NCI-H2029 treated with DMSO at 0.1 percent for 48 hours (cell line): ENCODE measurements at regions not wholly inside any gene's neighbourhood (a gene's known extent, or its start where the extent isn't known, plus 50 kb on each side); places are given as distances from the start of the nearest gene placed in this dataset.

ENCODE experiments used
- DNase-seq: peaks from one replicate; lab custom pipeline; 2025; lab: John Stamatoyannopoulos, UW

DNA sequence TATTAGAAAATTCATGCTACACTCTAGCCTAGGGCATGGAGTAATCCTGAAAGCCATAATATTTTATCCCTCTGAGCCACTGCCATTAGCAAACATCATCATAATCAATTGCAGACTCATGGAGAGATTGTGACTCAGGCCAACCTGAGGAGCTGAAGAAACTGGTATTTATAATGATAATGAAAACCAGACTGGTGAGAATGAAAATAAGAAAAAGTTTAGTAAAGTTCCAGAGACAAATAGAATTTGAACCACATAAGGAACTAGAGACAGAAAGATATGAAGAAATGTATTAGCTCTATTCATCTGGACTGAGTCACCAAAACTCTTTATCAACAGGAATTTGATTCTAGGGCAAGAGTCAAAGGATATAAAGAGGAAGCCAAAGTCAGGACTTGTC, 158.7 kb downstream of the DRD1 start:
- no peak for DNase-seq

DNA sequence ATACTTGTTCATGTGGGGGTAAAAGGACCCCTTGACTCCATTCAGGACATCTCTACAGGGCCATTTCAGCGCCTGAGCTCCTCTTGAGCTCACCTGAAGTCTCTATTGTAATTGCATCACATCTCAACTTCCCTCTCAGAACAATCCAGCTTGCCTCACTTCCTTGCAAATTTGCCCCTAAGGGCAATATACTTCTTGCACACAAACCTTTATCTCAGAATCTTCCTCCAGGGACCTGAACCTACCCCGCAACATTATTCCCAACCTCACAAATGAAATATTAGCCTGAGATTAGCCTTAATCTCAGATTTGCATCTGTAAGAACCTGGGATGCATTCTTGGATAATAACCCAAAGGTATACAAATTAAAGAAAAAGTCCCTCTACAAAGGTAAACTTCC, 159.2 kb downstream of the DRD1 start:
- DNase-seq, result no peak

DNA sequence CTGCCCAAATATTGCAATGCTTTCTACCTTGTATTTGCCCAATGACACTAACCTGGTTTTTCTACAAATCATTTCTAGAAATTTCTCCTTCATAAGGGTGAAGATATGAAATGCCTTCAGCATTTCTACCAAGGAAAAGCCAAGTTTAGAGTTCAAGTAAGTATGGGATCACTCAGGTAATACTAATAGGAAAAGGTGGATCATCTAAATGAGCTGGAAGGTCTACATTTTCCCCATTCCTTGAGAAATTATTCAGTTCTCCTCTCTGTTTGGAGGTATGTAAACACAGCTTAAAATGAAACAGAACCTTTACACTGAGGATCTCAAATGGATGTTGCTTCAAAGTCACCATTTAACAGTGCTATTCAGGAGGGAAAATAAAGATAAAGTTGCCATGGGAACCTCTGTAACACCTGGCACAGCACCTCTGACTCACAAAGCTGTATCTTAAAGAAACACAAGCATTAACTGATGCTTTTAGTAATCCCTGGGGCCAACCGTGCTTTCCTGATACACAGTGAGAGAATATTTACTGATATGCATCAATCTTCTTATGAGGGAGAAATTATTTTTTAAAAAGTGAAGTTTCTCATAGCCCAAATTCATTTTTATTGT, 161.3 kb downstream of the DRD1 start:
- no peak for DNase-seq

DNA sequence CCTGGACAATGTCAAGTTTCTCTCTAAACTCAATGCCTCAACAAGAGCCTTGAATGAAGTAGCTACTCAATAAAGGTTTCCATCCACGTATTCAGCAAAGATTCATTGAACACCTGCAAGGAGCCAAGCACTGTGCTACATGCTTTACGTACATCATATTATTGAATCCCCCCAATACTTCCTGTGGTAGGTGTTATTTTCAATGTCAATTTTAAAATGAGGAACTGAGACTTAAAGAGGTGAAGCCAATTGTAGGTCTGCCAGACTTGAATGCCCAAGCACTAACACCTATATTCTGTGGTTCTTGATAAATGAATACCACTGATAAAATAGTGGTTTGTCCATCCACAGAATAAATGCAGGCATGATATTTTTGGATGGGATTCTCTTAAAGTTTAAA, 162.3 kb downstream of the DRD1 start:
- no peak for DNase-seq

DNA sequence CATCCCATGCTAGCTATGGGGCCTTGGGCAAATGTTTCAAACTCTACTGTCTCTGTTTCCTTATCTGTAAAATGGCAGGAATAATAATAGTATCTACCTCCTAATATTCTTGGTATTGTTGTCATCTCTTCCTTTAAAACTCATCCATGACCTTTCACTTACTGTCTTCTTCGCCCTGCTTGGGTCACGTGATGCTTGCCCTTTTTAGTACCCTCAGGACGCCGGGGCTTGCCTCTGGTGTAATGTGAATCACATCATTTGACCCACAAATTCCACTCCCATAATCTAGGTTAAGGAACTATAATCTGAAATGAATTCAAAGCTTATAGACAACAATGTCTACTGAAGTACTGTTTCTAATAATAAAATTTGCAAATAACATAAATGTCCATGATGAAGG, 162.7 kb downstream of the DRD1 start:
- no peak for DNase-seq

DNA sequence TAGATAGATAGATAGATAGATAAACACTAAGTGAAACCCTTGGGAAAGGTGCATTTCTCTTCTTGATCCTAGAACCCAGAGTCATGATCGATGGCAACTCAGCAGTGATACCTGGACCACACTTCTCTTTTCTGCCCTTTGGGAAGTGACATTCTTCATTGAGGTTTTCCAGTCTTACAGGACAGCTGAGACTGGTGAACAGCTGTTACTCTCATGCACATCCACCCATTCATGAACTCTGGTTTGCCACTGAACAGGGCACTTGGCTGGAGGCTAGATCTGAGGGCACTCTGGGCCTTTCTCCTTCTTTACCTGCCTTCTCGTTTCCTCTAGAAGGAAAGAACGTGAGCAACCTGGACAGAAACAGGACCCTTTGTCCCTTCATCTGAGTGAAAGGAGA, 164.5 kb downstream of the DRD1 start:
- DNase-seq, result no peak

DNA sequence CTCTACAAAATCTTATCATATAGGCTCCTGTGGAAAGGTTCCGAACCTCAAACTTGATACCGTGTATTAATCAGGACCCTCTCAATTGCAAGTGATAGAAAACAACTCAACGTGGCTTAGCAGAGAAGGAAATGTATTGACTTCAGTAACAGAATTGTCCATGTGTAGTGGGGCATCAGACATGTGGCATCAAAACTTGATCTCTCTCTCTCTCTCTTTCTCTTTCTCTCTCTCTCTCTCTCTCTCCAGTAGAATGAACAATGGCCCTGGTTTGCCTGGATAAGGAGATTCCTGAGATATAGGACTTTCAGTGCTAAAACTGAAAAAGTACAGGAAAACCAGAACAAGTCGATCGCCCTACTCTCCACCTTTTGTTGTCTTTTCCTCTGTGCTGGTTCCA, 168.2 kb downstream of the DRD1 start:
- DNase-seq, result no peak

DNA sequence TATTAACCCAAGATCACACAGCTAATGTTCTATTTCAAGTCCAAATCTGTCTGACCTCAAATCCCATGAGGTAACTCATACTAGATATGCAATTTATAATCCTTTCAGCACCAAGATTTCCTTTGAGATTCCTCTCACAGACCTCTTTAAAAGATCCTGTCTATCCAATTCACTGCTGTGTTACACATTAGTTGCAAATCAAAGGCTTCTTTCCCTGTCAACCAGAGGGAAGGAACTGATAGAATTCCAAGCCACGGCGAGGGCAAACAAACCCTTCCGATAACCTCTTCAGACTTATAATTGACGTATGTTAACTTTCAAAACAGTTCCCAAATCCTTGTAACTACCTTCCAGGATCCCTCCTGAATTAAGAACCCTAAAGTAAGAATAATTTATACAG, 168.9 kb downstream of the DRD1 start:
- DNase-seq, result no peak

DNA sequence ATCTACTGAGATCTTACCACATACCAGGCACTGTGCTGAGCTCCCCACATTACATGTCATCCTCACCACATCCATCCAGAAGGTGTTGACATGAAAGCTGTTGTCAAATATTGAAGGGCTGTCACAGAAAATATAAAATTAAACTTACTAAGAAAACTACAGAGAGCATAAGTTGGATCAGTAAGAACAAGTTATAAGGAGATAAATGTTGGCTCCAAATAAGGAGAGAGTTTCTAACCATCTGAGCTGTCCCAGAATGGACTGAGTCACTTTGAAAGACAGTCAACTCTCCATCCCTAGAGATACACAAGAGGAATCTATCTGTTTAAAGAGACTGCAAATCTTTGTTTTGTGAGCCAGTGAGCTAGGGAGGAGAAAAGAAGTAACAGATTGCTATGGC, 169.8 kb downstream of the DRD1 start:
- no peak for DNase-seq

DNA sequence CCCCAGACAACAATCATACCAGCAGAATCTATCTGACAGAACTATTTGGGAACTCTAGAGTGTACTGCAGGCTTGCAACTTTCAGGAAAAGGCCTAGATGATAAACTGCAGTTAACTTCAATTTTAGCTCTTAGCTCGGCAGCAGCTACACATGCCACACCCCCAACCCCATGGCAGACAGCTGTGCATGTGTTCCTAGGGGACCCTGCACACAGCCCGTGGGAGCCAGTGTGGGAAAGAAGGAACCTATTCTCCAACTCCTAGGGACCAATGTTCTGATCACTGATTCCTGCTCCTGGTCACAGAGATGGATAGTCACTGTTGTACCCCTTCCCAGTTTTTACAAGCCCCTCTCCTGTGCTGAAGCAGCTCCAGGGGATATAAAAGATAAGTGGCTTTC, 179.6 kb downstream of the DRD1 start:
- no peak for DNase-seq

DNA sequence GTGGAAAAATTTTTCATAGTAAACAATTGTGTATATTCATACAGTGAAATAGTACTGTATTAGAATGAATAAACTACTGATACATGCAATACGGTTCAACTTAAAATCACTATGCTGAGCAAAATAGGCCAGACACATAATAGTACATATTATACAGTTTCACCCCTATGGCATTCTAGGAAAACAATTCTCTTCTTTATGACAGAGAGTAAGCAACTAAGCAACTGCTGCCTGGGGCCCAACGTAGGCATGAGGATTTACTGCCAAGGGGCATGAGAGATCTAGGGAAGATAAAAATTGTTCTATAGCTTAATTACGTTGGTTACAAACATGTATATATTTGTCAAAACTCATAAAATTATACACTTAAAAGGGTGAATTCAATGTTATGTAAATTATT, 180.2 kb downstream of the DRD1 start:
- no peak for DNase-seq

DNA sequence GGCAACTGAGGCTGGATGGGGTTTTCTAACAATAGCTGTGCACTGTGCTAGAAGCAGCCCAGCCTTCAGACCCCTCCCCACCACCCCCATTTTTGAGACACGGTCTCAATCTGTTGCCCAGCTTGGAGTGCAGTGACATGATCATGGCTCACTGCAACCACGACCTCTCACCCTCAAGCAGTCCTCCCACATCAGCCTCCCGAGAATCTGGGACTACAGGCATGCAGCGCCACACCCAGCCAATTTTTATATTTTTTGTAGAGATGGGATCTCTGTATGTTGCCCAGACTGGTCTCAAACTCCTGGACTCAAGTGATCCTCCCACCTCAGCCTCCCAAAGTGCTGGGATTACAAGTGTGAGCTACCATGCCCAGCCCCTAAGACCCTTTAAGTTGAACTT, 182.5 kb downstream of the DRD1 start:
- DNase-seq, result no peak

DNA sequence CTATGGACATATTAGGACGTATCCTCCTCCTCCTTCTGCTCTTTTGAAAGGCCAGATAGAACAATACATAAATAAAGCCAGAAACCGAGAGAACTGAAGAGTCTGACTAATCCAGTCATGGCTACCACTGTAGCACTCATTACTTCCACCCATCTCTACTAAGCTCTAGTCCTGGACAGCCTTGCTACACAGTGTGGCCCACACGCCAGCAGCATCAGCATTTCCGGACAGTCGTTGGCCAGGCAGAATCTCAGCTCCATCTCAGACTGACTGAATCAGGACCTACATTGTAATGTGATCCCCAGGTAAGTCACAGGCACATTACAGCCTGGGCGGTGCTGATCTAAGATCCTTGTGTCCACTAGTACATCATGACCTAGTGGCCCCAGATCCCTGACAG, 182.9 kb downstream of the DRD1 start:
- no peak for DNase-seq

DNA sequence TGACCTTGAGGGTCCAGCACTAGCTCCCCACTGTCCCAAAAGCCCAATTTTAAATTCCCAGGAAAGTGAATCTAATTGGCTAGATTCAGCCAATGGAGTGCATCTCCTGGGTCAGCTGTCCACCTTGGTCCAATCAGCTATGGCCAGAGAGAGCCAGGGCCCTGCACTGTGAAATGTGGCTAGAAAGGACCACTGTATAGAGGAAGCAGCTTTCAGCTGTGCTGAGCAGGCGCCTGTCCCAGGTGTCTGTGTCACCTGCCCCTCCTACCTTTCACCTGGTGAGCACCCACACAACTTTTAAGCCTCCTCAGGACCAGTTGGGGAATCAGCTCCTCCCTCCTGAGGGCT, 186.2 kb downstream of the DRD1 start:
- DNase-seq, result no peak

DNA sequence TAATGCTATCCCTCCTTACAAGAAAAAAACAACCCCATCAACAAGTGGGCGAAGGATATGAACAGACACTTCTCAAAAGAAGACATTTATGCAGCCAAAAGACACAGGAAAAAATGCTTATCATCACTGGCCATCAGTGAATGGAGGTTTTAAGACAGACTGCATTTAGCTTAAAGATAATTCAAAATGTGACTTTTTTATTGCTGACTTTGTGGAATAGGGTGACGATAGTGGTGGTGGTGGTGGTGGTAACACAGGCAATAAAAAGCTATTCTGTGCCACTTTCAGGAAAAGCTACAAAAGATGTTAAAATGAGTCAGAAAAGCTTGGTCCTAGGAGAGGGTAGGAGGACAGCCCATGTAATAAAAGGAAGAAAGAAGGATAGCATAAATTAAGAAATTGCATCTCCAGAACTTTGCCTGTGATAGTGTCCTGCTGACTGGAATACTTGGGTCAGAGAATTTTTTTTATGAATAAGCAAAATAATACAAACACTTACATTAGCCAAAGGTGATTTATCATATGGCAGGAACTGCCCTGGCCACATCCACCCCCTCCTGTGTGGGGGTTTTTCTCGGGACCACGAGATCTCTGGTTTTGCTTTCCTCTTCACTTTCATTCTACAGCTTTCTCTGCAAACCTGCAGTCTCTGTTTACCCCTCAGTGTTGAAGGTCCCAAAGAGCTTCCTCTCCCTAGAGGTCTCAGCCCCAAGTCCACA, 186.7 kb downstream of the DRD1 start:
- no peak for DNase-seq

DNA sequence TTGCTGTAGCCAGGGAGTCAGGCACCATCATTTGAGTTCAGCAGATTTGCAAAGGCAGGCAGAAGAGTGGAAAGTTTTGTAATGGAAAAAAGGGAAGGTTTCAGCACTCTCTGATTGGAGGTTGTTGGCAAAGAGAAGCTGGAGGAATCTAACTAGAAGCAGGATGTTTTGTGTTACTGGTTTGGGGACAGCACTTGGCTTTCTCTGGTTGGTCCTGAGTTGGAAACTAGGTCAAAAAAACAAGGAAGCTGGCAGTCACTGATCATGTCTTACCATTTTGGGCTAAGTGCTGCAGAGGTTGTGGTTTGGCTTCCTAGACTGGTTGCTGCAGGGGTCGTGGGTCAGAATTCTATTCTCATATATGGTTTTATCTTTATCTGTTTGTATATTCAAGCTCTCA, 189.8 kb downstream of the DRD1 start:
- no peak for DNase-seq

DNA sequence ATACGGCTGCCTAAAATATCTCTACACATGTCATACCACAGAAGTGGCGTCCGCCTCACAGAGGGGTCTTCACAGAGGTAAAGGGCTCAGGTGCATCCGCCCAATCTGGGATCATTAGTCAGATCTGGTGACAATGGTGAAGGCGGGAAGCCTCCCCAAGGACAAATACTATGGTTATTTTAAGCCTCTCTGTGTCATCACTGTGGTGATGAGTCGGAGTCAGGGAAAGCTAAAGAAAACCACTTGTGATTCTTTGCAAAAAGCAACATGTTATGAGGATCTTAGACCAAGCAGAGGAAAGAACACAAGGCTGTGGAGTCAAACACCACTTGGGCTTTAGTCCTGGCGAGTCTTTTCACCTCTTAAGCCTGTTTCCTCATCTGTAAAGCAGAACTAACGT, 190.4 kb downstream of the DRD1 start:
- no peak for DNase-seq

DNA sequence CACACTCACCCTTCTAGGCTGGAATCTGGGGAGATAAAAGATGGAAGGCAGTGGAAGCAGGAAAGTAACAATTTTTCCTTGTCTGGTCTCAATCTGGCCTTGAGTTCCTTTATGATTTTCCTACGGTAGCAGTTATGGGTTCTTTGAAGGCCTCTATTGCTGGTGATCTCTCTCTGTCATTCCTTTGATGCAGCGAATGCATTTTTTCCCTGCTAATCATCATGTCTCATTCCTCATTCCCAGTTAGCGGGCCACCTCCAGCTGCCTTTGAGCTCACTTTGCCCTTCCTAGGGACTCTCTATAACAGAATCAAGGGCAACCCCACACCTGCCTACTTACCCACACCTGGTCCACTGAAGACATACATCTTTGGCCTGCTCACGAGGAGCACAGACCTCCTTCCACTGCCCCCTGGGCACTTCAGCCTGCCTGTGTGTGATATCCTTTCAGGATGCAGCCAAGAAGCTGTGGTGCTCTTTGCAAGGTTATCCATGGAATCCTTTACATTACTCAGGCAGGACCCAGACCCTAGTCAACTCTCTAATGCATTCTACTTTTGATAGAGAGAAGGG, 191.7 kb downstream of the DRD1 start:
- DNase-seq, result no peak

DNA sequence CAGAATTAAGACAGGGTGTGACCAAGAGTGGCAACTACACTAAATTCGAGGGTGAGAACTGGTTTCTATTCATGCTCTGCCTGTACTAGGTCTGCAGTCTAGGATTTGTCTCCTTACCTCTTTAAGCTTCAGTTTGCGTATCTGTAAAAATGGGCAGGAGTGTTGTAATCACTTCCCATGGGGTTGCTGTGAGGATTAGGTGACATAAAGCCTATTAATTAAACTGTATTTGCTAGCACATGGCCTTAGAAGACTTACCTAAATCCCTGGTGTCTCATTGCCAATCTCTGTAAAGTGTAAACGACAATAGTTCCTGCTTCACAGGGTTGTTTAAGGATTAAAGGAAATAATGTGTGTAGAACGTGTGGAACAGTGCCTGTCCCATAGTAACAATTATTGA, 193.6 kb downstream of the DRD1 start:
- no peak for DNase-seq

DNA sequence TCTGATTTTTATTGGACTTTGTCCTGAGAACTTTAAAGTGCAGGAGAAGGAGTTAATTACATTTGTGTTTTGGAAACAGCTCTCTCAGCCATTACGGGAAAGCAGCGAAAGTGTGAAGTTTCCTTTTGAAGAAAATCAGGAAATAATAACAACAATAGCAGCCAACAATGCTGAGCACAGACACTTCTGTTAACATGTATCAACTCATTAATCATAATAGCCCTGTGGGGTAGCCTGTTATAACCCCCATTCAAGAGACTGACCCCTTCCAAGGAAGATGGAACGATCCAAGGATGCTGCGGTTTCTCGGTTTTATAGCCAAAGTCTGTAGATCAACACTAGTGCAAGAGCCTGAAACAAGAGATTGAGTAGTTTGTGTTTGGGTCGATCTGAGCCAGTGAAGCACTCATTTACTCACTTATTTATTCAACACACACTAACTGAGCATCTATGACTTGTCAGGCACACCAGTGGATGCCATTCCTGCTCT, 195.5 kb downstream of the DRD1 start:
- no peak for DNase-seq

DNA sequence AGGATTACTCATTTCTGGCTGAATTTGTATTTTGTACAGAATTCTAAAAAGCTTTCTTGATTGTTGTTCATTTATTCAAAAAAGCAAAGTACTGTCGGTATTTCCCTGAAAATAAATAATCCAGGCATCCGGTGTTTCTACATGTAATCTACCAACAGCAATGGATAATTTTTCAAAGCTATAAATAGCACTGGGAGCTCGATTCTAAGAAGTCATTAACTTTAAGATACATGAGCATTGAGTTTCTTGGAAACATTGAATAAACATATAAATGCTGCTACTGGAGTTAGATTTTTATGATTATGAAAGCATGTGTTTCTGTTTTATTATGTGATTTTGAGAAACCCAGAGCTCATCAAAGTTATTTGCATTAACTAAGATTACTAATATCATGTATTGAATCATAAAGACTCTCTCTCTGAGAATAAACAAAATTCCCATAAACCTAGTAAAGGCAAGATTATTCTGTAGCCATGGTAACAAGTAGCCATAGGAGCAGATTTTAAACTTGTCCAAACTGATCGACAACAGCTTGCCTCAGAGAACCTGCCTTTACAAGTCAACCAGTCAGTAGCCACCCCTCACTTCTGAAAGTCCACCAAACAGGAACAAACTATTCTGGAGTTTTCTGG, 197.0 kb downstream of the DRD1 start:
- no peak for DNase-seq

DNA sequence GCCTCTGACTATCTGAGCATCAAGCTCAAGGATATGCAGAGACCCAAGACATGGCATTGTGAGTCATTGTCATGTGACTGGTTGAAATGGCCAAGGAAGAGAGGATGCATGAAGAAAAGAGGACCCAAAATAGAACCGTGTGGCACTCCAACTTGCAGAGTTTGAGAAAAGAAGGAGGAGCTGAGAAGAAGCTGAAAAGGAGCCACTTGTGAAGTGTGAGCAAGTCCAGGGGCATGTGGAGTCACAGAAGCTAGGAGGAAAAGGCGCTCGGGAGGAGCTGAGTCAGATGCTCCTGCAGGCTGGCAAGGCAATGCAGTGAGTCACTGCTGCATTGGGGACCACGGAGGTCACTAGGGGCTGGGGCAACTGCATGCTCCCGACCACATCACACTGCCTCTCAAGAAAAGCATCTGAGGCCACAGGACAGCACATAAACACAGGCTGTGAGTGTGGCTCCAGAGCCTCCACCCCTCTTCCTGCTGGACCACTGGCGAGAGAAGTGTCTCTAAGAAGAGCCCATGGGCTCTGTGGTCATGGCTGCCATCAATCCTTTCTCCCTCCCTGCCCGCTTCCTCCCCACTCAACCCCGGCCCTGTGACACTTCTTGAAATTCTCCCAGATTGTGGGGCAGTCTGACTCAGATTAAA, 197.6 kb downstream of the DRD1 start:
- DNase-seq, result no peak

DNA sequence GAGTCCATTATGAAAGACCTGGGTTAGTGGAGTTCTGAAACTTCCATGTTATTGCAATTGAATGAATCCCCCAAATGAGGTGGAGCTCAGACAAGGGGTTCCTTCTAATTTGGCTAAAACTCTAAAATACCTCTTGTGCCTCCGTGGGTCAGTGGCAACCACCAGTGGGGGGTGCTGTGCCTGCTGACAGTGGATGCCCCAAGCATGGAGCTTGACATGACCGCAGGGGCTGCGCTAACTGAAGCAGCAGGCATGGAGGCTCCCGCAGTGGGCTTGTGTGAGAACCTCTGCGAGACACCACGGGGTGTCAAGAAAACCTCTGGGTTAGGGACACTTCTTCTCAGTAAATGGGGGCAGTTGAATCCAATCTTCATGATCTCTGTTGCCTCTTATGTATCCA, 200.5 kb downstream of the DRD1 start:
- DNase-seq, result no peak
